WTC11 (cell line): ENCODE measurements at regions not wholly inside any gene's neighbourhood (a gene's known extent, or its start where the extent isn't known, plus 50 kb on each side); places are given as distances from the start of the nearest gene placed in this dataset.

Experiments used
- ATAC-seq: fragments of 200-7000 bp; cut with Tn5 transposase; 2 replicates; pipeline ENCODE4 v1.10.0; 2021; ENCODE audit warnings: mild to moderate bottlenecking, moderate library complexity
- CTCF ChIA-PET: fragments of 300-600 bp; sonication (Branson Sonifier 250); formaldehyde crosslinking; loops from one replicate; lab custom pipeline; 2021; ENCODE audit warnings: antibody characterized with exemption; lab: Charles Lee
- POLR2A ChIA-PET: fragments of 350-600 bp; sonication (Branson Sonifier 250); formaldehyde crosslinking; loops from one replicate; lab custom pipeline; 2021; ENCODE audit warnings: antibody characterized with exemption; lab: Charles Lee
- DNase-seq: peaks from one replicate; pipeline ENCODE4 v3.0.0; 2021; ENCODE audit warnings: low spot score
- H3K27ac Mint-ChIP-seq: 2 replicates; pipeline ENCODE4 v1.8.0; 2021; ENCODE audit warnings: mixed read lengths
- H3K27me3 Mint-ChIP-seq: 2 replicates; pipeline ENCODE4 v1.8.0; 2021; ENCODE audit warnings: low read depth, mild to moderate bottlenecking, moderate library complexity, mixed read lengths
- H3K36me3 Mint-ChIP-seq: 2 replicates; pipeline ENCODE4 v1.8.0; 2021; ENCODE audit warnings: mixed read lengths
- H3K4me1 Mint-ChIP-seq: 2 replicates; pipeline ENCODE4 v1.8.0; 2022; ENCODE audit warnings: mixed read lengths
- H3K4me3 Mint-ChIP-seq: 2 replicates; pipeline ENCODE4 v1.8.0; 2021; ENCODE audit warnings: mild to moderate bottlenecking, moderate library complexity, mixed read lengths
- H3K9me3 Mint-ChIP-seq: 2 replicates; pipeline ENCODE4 v1.8.0; 2021; ENCODE audit warnings: mixed read lengths
- CTCF ChIP-seq: fragments of 200-600 bp; IDR thresholded peaks from 2 replicates; pipeline ENCODE4 v1.8.0; 2022; ENCODE audit warnings: antibody characterized with exemption
- E2F5 ChIP-seq: sonication (generic); formaldehyde crosslinking; IDR thresholded peaks from 2 replicates; pipeline ENCODE4 v1.8.1; 2022; ENCODE audit warnings: mild to moderate bottlenecking, moderate library complexity, missing genetic modification reagents
- GTF2I ChIP-seq: fragments of 250-450 bp; sonication (Bioruptor Pico); conservative IDR thresholded peaks from 2 replicates; pipeline ENCODE4 v1.4.0; 2021; ENCODE audit warnings: mild to moderate bottlenecking
- HMGA2 ChIP-seq: fragments of 250-450 bp; sonication (Bioruptor Pico); IDR thresholded peaks from 2 replicates; pipeline ENCODE4 v1.4.0; 2021; ENCODE audit warnings: mild to moderate bottlenecking, moderate library complexity
- JAZF1 ChIP-seq: fragments of 250-450 bp; sonication (Bioruptor Pico); IDR thresholded peaks from 2 replicates; pipeline ENCODE4 v1.9.0; 2021; ENCODE audit warnings: moderate library complexity, mild to moderate bottlenecking, inconsistent platforms
- NFE2L1 ChIP-seq: sonication (generic); formaldehyde crosslinking; IDR thresholded peaks from 2 replicates; pipeline ENCODE4 v1.8.1; 2023; ENCODE audit warnings: missing genetic modification reagents
- NFYB ChIP-seq: sonication (generic); formaldehyde crosslinking; conservative IDR thresholded peaks from 2 replicates; pipeline ENCODE4 v1.8.0; 2022; ENCODE audit warnings: low read depth, missing genetic modification reagents
- PREB ChIP-seq: sonication (generic); formaldehyde crosslinking; IDR thresholded peaks from 2 replicates; pipeline ENCODE4 v1.8.1; 2022; ENCODE audit warnings: mild to moderate bottlenecking, missing genetic modification reagents, moderate library complexity, borderline replicate concordance
- PRRX2 ChIP-seq: fragments of 250-450 bp; sonication (Bioruptor Pico); IDR thresholded peaks from 2 replicates; pipeline ENCODE4 v1.8.0; 2021; ENCODE audit warnings: mild to moderate bottlenecking
- RORB ChIP-seq: fragments of 250-450 bp; sonication (Bioruptor Pico); IDR thresholded peaks from 2 replicates; pipeline ENCODE4 v1.9.0; 2021; ENCODE audit warnings: mild to moderate bottlenecking
- SMAD4 ChIP-seq: sonication (generic); formaldehyde crosslinking; IDR thresholded peaks from 2 replicates; pipeline ENCODE4 v1.8.0; 2022; ENCODE audit warnings: mild to moderate bottlenecking, missing genetic modification reagents
- STAT6 ChIP-seq: sonication (generic); formaldehyde crosslinking; conservative IDR thresholded peaks from 2 replicates; pipeline ENCODE4 v1.8.1; 2023; ENCODE audit warnings: mild to moderate bottlenecking, low read depth, missing genetic modification reagents, moderate library complexity
- USF1 ChIP-seq: sonication (generic); formaldehyde crosslinking; IDR thresholded peaks from 2 replicates; pipeline ENCODE4 v1.8.0; 2022; ENCODE audit warnings: mild to moderate bottlenecking, missing genetic modification reagents
- ZBTB21 ChIP-seq: sonication (generic); formaldehyde crosslinking; IDR thresholded peaks from 2 replicates; pipeline ENCODE4 v1.8.1; 2023; ENCODE audit warnings: mild to moderate bottlenecking, missing genetic modification reagents, borderline replicate concordance
- ZMAT4 ChIP-seq: fragments of 250-450 bp; sonication (Bioruptor Pico); IDR thresholded peaks from 2 replicates; pipeline ENCODE4 v1.9.0; 2021; ENCODE audit warnings: mild to moderate bottlenecking
- ZNF263 ChIP-seq: sonication (generic); formaldehyde crosslinking; IDR thresholded peaks from 2 replicates; pipeline ENCODE4 v1.8.1; 2022; ENCODE audit warnings: low read depth, mild to moderate bottlenecking, moderate library complexity, missing genetic modification reagents
- ZNF512 ChIP-seq: sonication (generic); formaldehyde crosslinking; IDR thresholded peaks from 2 replicates; pipeline ENCODE4 v1.8.1; 2022; ENCODE audit warnings: missing genetic modification reagents, borderline replicate concordance

- Mint-ChIP-seq H3K27me3 (no peaks in the 10 kb centered on the region), H3K36me3 (peaks cover 4% of the 10 kb centered on the region; the same call in 1 of the 2 replicates), H3K4me1 (no peaks in the 10 kb centered on the region), H3K27ac (no peak overlapping the region), H3K4me3 (no peak overlapping the region), H3K9me3 (peaks cover 20% of the 10 kb centered on the region)
- TF ChIP-seq CTCF, result no peak
- CTCF ChIA-PET, result no interaction called here
- ATAC-seq (no peak), DNase-seq (no peak)
- POLR2A ChIA-PET, result no interaction called here
Observed at GRCh38 chr2:239651859-239652258, 251.0 kb upstream of the HDAC4 start.

GRCh38 chr2:239650674-239651073 is 249.9 kb upstream of the HDAC4 start:
- ChIA-PET CTCF (no interaction called here), POLR2A (no interaction called here)
- TF ChIP-seq PREB, result no peak
- TF ChIP-seq RORB (CRISPR knock-in tag), result no peak
- no peak for TF ChIP-seq ZNF512 (CRISPR knock-in tag)
- no peak for TF ChIP-seq SMAD4
- TF ChIP-seq NFE2L1 (CRISPR knock-in tag), result no peak
- no peak for TF ChIP-seq PRRX2 (CRISPR knock-in tag)
- TF ChIP-seq NFYB (CRISPR knock-in tag), result no peak
- no peak for TF ChIP-seq HMGA2 (CRISPR knock-in tag)
- Mint-ChIP-seq H3K9me3 (peaks cover 20% of the 10 kb centered on the region), H3K36me3 (peaks cover 4% of the 10 kb centered on the region; the same call in 1 of the 2 replicates), H3K4me1 (no peaks in the 10 kb centered on the region), H3K27ac (no peak overlapping the region), H3K4me3 (no peak overlapping the region), H3K27me3 (peaks cover 2% of the 10 kb centered on the region; the same call in 1 of the 2 replicates)
- ATAC-seq (no peak), DNase-seq (no peak)

- no peak for DNase-seq
- TF ChIP-seq STAT6 (CRISPR knock-in tag), result no peak
- no peak for TF ChIP-seq GTF2I (CRISPR knock-in tag)
- no peak for TF ChIP-seq ZMAT4 (CRISPR knock-in tag)
- no peak for TF ChIP-seq SMAD4
- TF ChIP-seq USF1 (CRISPR knock-in tag), result no peak
- TF ChIP-seq E2F5 (CRISPR knock-in tag), result no peak
- TF ChIP-seq ZBTB21, result no peak
- no peak for TF ChIP-seq ZNF263
- no peak for TF ChIP-seq JAZF1
- ATAC-seq, result no peak
- ChIA-PET CTCF (no interaction called here), POLR2A (no interaction called here)
- no peak overlapping the region for H3K4me3 Mint-ChIP-seq
- no peak overlapping the region for H3K27ac Mint-ChIP-seq
- H3K4me1 Mint-ChIP-seq, result no peaks in the 10 kb centered on the region
- H3K36me3 Mint-ChIP-seq, result peaks cover 4% of the 10 kb centered on the region; the same call in 1 of the 2 replicates
- peaks cover 20% of the 10 kb centered on the region for H3K9me3 Mint-ChIP-seq
- H3K27me3 Mint-ChIP-seq, result peaks cover 2% of the 10 kb centered on the region; the same call in 1 of the 2 replicates
Observed at GRCh38 chr2:239649309-239649708, 248.5 kb upstream of the HDAC4 start.
